Colonic mucosa (tissue), 4 donors: ENCODE measurements at regions not wholly inside any gene's neighbourhood (a gene's known extent, or its start where the extent isn't known, plus 50 kb on each side); places are given as distances from the start of the nearest gene placed in this dataset.

Experiments
- DNase-seq: peaks from one replicate; pipeline ENCODE4 v3.0.0-alpha.2; 2020
- H3K27ac ChIP-seq: fragments of 200-600 bp; one replicate; pipeline ENCODE4 v1.8.0; 2021
- H3K27me3 ChIP-seq: fragments of 200-600 bp; one replicate; pipeline ENCODE4 v1.8.0; 2021
- H3K36me3 ChIP-seq: fragments of 200-600 bp; one replicate; pipeline ENCODE4 v1.8.0; 2021
- H3K4me1 ChIP-seq: fragments of 200-600 bp; one replicate; pipeline ENCODE4 v1.8.0; 2021; ENCODE audit warnings: mild to moderate bottlenecking
- H3K4me3 ChIP-seq: fragments of 200-600 bp; one replicate; pipeline ENCODE4 v1.8.0; 2021
- H3K9ac ChIP-seq, 2 donors: one replicate each; pipeline ENCODE4 v1.7.0; 2013; ENCODE audit warnings: control low read depth in 2 of 2, low read depth in 2 of 2, low read length in 2 of 2
- H3K9me3 ChIP-seq: fragments of 200-600 bp; one replicate; pipeline ENCODE4 v1.8.0; 2021
- CTCF ChIP-seq: fragments of 200-600 bp; IDR thresholded peaks from one replicate; pipeline ENCODE4 v1.8.0; 2022; ENCODE audit warnings: antibody characterized with exemption, mild to moderate bottlenecking
- intact Hi-C: fragments of 100-400 bp; cut with DNase I; formaldehyde crosslinking; loops from one replicate; pipeline ENCODE4 v1.14.1; 2022
- donor health status: healthy.
- donor health status: DM: no; HTN: no; CAD: no.
- donor health status: DM: no; HTN: no; CAD: no.

GRCh38 chr6:25186919-25187318 is 92.3 kb upstream of the CARMIL1 start:
- Histone ChIP-seq H3K9me3 (no peaks in the 10 kb centered on the region), H3K27me3 (no peaks in the 10 kb centered on the region), H3K27ac (no peak overlapping the region), H3K9ac (no peak overlapping the region), H3K36me3 (no peaks in the 10 kb centered on the region), H3K4me3 (no peak overlapping the region), H3K4me1 (no peaks in the 10 kb centered on the region)
- TF ChIP-seq CTCF = no peak
- no peak for DNase-seq
- intact Hi-C loops = no loop called here

GRCh38 chr6:25188232-25188631 is 90.9 kb upstream of the CARMIL1 start:
- Histone ChIP-seq H3K9ac (no peak overlapping the region), H3K4me1 (no peaks in the 10 kb centered on the region), H3K36me3 (no peaks in the 10 kb centered on the region), H3K27me3 (no peaks in the 10 kb centered on the region), H3K4me3 (no peak overlapping the region), H3K9me3 (no peaks in the 10 kb centered on the region), H3K27ac (no peak overlapping the region)
- no peak for DNase-seq
- intact Hi-C loops = no loop called here
- TF ChIP-seq CTCF = no peak

GRCh38 chr6:25192590-25193459 is 86.3 kb upstream of the CARMIL1 start:
- DNase-seq = no peak
- H3K4me1 ChIP-seq = no peaks in the 10 kb centered on the region
- no peaks in the 10 kb centered on the region for H3K27me3 ChIP-seq
- no peaks in the 10 kb centered on the region for H3K36me3 ChIP-seq
- no peaks in the 10 kb centered on the region for H3K9me3 ChIP-seq
- no peak overlapping the region for H3K4me3 ChIP-seq
- intact Hi-C loops = no loop called here
- TF ChIP-seq CTCF = no peak
- H3K27ac ChIP-seq = peak overlapping the region; percentile 48
- no peak overlapping the region for H3K9ac ChIP-seq

GRCh38 chr6:25193460-25194171 is 85.6 kb upstream of the CARMIL1 start:
- no peak for TF ChIP-seq CTCF
- Histone ChIP-seq H3K9me3 (no peaks in the 10 kb centered on the region), H3K27ac (peak overlapping the region; percentile 1), H3K36me3 (no peaks in the 10 kb centered on the region), H3K9ac (no peak overlapping the region), H3K4me3 (no peak overlapping the region), H3K27me3 (no peaks in the 10 kb centered on the region), H3K4me1 (no peaks in the 10 kb centered on the region)
- intact Hi-C loops = no loop called here
- no peak for DNase-seq

DNA sequence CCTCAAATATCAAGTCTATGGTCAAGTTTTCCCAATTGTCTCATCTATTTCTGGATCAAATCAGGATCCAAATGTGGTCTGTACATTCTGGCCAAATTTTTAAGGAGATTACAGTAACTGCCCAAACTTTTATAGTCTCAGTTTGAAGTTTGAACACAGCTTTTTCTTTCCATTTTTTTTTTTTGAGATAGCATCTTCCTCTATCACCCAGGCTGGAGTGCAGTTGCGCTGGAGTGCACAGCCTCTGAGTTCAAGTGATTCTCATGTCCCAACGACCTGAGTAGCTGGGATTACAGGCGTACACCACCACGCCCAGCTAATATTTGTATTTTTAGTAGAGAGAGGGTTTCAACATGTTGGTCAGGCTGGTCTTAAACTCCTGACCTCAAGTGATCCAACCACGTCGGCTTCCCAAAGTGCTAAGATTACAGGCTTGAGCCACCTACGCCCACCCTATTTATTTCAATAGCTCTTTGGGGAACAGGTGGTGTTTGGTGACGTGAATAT is 84.9 kb upstream of the CARMIL1 start:
- no peaks in the 10 kb centered on the region for H3K9me3 ChIP-seq
- no peaks in the 10 kb centered on the region for H3K4me1 ChIP-seq
- no peaks in the 10 kb centered on the region for H3K27me3 ChIP-seq
- DNase-seq = no peak
- H3K27ac ChIP-seq = no peak overlapping the region
- no peaks in the 10 kb centered on the region for H3K36me3 ChIP-seq
- no peak for TF ChIP-seq CTCF
- H3K9ac ChIP-seq = no peak overlapping the region
- intact Hi-C loops = no loop called here
- H3K4me3 ChIP-seq = no peak overlapping the region
